ENCODE measurements at regions not wholly inside any gene's neighbourhood (a gene's known extent, or its start where the extent isn't known, plus 50 kb on each side); places are given as distances from the start of the nearest gene placed in this dataset.

DNA sequence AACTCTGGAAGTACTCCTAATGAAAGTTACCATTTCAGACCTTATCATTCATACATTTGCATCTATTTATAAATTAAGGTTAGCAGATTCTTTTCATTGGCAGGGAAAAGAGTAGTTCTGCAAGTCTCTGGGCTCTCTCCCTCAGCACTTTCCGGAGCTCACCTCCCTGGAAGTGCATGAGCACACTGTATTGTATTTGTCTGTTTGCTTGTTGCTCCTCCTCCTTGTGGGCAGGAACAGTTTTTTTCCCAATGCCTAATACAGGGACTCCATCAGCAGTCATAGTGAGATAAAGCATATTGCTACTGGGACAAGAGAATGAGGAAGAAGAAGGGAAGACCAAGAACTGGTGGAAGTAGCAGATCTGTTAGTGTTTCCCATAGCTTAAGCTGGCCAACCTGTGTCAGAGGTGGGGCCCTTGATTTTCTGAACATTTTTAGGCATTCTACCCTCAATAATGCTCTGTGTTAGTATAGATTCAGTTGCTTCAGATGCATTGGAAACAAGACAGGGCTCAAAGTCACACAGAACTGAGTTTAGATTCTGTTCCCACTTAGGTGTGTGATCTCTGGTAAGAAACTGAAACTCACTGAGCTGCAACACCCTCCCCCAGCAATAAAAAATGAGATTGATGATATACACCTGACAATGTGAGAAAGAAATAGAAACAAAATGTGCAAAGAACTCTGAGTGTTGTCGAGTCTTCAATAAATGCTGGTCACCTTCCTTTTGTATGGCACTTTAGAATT is 407.8 kb downstream of the TUSC7 start:
- POLR2A ChIA-PET = no interaction called here
- DNase-seq = no peak
- Mint-ChIP-seq H3K36me3 (ENCODE audit: insufficient read depth, unreplicated experiment) (no peaks in the 10 kb centered on the region), H3K4me3 (ENCODE audit: unreplicated experiment) (no peak overlapping the region), H3K4me1 (ENCODE audit: low read depth, unreplicated experiment) (no peaks in the 10 kb centered on the region), H3K9me3 (ENCODE audit: unreplicated experiment) (no peaks in the 10 kb centered on the region), H3K27ac (ENCODE audit: unreplicated experiment) (no peak overlapping the region), H3K27me3 (ENCODE audit: insufficient read depth, unreplicated experiment) (peaks cover 10% of the 10 kb centered on the region)
- BruUV-seq (replicated peaks) = no TSS peak
- no peaks in the 10 kb centered on the region for H3K36me3 ChIP-seq (ENCODE audit: control insufficient read depth, insufficient read depth, low read length)
- H3K4me1 ChIP-seq = no peaks in the 10 kb centered on the region
- intact Hi-C loops (cut with micrococcal nuclease; ENCODE audit: unreplicated experiment) = no loop called here
- H3K9me3 ChIP-seq = no peaks in the 10 kb centered on the region
- TF ChIP-seq, protein P1, sequence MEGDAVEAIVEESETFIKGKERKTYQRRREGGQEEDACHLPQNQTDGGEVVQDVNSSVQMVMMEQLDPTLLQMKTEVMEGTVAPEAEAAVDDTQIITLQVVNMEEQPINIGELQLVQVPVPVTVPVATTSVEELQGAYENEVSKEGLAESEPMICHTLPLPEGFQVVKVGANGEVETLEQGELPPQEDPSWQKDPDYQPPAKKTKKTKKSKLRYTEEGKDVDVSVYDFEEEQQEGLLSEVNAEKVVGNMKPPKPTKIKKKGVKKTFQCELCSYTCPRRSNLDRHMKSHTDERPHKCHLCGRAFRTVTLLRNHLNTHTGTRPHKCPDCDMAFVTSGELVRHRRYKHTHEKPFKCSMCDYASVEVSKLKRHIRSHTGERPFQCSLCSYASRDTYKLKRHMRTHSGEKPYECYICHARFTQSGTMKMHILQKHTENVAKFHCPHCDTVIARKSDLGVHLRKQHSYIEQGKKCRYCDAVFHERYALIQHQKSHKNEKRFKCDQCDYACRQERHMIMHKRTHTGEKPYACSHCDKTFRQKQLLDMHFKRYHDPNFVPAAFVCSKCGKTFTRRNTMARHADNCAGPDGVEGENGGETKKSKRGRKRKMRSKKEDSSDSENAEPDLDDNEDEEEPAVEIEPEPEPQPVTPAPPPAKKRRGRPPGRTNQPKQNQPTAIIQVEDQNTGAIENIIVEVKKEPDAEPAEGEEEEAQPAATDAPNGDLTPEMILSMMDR (IDR thresholded peaks at IDR 0.05; ENCODE audit: insufficient read depth in 1 of 2, low read depth in 1 of 2, low read length in 1 of 2, severe bottlenecking in 1 of 2, unreplicated experiment in 1 of 2) = no peak
- CTCF ChIA-PET = no interaction called here
- H3K27me3 ChIP-seq (replicated peaks; ENCODE audit: control insufficient read depth, insufficient read depth, low read length) = no peaks in the 10 kb centered on the region
- H3K4me3 ChIP-seq (ENCODE audit: low read depth, low read length) = no peak overlapping the region

GRCh38 chr3:117118604-117119003 is 409.0 kb downstream of the TUSC7 start:
- BruUV-seq (replicated peaks) = no TSS peak
- TF ChIP-seq, protein P1 (IDR thresholded peaks at IDR 0.05; ENCODE audit: insufficient read depth in 1 of 2, low read depth in 1 of 2, low read length in 1 of 2, severe bottlenecking in 1 of 2, unreplicated experiment in 1 of 2) = no peak
- Histone ChIP-seq H3K27me3 (replicated peaks; ENCODE audit: control insufficient read depth, insufficient read depth, low read length) (no peaks in the 10 kb centered on the region), H3K36me3 (ENCODE audit: control insufficient read depth, insufficient read depth, low read length) (no peaks in the 10 kb centered on the region), H3K9me3 (no peaks in the 10 kb centered on the region), H3K4me3 (ENCODE audit: low read depth, low read length) (no peak overlapping the region), H3K4me1 (no peaks in the 10 kb centered on the region)
- Mint-ChIP-seq H3K4me1 (ENCODE audit: low read depth, unreplicated experiment) (no peaks in the 10 kb centered on the region), H3K36me3 (ENCODE audit: insufficient read depth, unreplicated experiment) (no peaks in the 10 kb centered on the region), H3K4me3 (ENCODE audit: unreplicated experiment) (no peak overlapping the region), H3K9me3 (ENCODE audit: unreplicated experiment) (no peaks in the 10 kb centered on the region), H3K27me3 (ENCODE audit: insufficient read depth, unreplicated experiment) (peaks cover 6% of the 10 kb centered on the region), H3K27ac (ENCODE audit: unreplicated experiment) (no peak overlapping the region)
- DNase-seq = no peak
- CTCF ChIA-PET = no interaction called here
- POLR2A ChIA-PET = no interaction called here
- intact Hi-C loops (cut with micrococcal nuclease; ENCODE audit: unreplicated experiment) = no loop called here

DNA sequence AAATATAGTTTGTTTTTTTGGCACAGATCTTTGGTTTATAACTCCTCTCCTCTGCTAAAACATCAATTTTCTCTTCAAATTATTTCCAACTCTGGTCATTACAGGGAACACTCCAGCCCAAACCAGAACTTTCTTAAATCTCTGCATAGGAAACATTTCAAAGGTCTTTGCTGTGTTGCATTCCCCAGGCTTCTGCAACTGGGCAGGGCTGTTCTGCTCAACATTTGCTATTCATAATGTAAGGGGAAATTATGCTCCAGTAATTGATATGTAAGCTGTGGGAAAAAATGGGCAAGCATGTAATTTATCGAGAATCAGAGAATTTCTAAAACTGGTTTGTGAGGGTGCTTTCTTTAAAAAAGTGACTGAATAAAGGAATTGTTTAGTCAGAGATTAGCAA is 410.4 kb downstream of the TUSC7 start:
- intact Hi-C loops (cut with micrococcal nuclease; ENCODE audit: unreplicated experiment) = no loop called here
- H3K9me3 Mint-ChIP-seq (ENCODE audit: unreplicated experiment) = no peaks in the 10 kb centered on the region
- no TSS peak for BruUV-seq (replicated peaks)
- no peaks in the 10 kb centered on the region for H3K4me1 Mint-ChIP-seq (ENCODE audit: low read depth, unreplicated experiment)
- H3K4me3 Mint-ChIP-seq (ENCODE audit: unreplicated experiment) = no peak overlapping the region
- no peaks in the 10 kb centered on the region for H3K36me3 ChIP-seq (ENCODE audit: control insufficient read depth, insufficient read depth, low read length)
- POLR2A ChIA-PET = no interaction called here
- no peak overlapping the region for H3K27ac Mint-ChIP-seq (ENCODE audit: unreplicated experiment)
- H3K4me3 ChIP-seq (ENCODE audit: low read depth, low read length) = no peak overlapping the region
- no peak for DNase-seq
- CTCF ChIA-PET = no interaction called here
- TF ChIP-seq, protein P1 (IDR thresholded peaks at IDR 0.05; ENCODE audit: insufficient read depth in 1 of 2, low read depth in 1 of 2, low read length in 1 of 2, severe bottlenecking in 1 of 2, unreplicated experiment in 1 of 2) = no peak
- H3K27me3 ChIP-seq (replicated peaks; ENCODE audit: control insufficient read depth, insufficient read depth, low read length) = no peaks in the 10 kb centered on the region
- peaks cover 4% of the 10 kb centered on the region for H3K27me3 Mint-ChIP-seq (ENCODE audit: insufficient read depth, unreplicated experiment)
- no peaks in the 10 kb centered on the region for H3K4me1 ChIP-seq
- no peaks in the 10 kb centered on the region for H3K36me3 Mint-ChIP-seq (ENCODE audit: insufficient read depth, unreplicated experiment)
- no peaks in the 10 kb centered on the region for H3K9me3 ChIP-seq
